KG1 (cell line): ENCODE measurements at regions not wholly inside any gene's neighbourhood (a gene's known extent, or its start where the extent isn't known, plus 50 kb on each side); places are given as distances from the start of the nearest gene placed in this dataset.

Source experiments
- DNase-seq: peaks from one replicate; lab custom pipeline; 2025; lab: John Stamatoyannopoulos, UW

GRCh38 chr17:79366988-79367571 is 243.8 kb downstream of the RBFOX3 start:
- no peak for DNase-seq

- no peak for DNase-seq
Measured at GRCh38 chr17:79365836-79366770, 244.7 kb downstream of the RBFOX3 start.

DNA sequence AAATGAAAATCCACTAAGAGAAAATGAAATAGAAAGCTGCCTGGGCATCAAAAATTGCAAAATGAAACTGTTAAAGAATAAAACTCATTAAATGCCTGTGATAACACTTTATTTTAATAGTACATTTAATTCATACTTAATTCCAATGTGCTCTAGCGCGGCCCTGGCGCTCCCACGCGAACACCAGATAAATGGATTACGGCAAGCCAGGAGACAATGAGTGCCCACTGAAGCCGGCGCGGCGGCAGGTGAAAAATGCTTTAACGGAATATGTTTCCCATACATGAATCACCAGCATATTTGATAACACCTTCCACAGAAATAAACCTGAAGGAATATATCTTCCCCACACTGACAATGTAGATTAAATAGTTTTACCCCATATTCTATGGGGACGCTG is 245.5 kb downstream of the RBFOX3 start:
- no peak for DNase-seq

DNA sequence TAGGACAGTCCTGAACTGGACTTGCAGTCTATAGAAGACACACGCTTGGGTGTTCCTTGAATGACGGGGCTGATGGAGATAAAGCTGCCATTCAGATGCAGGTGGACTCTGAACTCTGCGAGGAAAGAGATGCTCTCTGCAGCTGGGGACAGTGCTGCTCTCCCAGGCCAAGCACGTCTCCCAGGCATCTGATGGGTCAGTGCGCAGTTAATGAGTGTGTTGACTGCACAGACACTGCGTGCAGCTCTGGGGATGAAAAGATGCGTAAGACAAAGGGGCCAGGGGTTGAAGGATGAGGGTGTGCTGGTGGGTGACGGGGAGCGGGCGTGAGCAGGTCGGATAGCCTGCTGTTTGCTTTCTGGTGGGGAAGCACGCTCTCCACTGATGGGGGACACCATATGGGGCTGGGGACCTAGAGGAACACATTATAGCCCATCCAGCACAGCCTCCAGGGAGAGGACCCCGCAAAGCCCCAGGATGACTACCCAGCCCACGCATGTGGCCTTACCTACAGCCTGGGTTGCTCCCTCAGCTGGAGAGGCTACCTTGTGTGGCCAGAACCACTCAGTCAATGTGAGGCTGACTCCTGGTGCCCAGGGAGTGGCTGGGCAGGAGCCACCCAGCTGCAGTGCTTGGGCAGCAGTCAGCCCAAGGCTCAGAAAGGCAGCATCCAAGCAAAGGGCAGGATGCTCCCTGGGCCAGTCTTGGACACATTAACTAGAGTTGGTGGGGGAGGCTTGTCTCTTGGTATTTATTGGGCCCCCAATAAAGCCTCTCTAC is 246.3 kb downstream of the RBFOX3 start:
- DNase-seq, result no peak

- no peak for DNase-seq
Measured at GRCh38 chr17:79363552-79364275, 247.1 kb downstream of the RBFOX3 start.

DNA sequence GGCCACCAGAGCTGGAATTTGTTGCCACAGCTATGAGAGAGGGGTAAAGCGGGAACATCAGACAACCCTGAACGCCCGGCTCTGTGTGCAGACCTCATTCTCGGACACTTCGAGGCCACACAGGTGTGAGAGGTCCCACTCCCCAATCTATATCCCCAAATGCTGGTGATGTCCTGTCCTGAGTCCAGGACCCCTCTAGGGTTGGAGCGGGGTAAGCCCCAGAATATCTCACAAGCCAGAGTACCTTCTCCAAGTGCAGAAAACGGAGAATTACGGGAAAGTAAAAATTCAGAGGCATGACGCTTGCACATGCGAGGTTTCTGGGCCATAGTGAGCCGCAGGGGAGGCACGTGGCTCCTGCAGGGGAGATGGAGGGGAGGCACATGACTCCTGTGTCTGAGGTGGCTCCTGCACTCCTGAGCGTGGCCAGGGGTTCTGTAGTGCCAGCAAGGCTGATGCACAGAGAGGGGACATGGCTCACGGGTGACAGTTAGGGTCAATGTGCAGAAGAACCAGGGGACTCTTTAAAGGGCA is 248.0 kb downstream of the RBFOX3 start:
- DNase-seq, result no peak

DNA sequence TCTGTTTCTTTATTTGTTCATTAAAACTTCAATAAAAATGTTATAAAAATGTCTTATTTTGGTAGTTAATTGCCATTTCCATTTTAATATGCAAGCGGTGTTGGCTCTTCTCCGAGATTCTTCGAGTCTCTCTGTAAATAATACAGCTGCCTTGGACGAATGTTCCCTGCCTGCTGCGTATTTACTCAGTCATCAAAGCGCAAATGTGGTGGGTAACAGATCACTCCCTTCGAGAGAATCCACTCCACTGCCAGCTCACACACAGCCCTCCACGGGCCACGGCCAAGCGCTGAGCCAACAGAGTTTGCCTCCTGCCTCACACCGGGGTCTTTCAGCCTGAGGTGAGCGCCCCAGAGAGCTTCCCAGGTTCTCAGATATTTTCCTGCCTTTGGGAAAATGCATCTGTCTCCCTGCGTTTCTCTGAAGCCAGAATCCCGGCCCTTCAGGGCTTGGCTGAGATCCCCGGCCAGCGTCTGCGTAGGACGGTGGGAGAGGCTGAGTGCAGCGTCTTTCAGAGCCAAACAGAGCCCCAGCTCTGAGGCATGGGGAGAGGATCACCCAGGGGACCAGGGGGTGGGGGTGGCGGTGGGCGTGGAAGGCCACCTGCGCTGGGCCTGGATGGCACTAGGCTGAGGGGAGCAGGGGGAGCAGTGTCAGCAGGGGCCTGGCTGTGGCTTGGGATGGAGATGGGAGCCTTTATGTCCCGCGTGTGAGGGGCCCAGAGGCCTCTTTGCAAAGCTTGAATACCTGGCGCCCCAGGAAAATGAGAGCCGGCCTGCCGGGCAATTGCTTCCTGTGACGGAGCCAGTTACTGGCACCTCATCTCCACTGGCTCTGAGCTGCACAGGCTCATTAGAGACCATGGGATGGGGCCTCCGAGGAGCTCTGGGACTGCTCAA is 248.7 kb downstream of the RBFOX3 start:
- no peak for DNase-seq

DNA sequence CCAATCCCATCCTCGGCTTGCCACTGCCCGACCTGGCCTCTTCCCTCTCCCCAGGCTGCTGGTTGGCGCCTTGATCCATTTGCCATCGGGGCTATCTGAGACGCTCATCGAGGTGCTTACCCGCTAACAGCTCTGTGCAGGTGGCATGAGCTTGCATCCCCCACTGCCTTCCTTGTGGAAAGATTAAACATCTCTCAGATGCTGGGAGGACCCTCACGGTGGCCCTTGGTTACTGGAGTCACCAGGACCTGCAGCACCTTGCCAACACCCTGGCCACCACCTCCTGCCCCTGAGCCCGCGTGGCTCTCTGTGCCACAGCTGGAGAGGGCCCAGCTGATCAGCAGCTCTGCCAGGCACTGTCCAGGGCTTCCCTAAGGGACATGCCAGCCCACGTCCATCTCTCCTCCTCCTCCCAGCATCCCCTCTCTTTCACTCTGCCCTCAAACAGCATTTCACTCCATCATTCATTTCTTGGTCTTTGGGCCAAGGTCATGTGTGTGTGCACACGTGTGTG is 249.6 kb downstream of the RBFOX3 start:
- DNase-seq, result no peak

DNA sequence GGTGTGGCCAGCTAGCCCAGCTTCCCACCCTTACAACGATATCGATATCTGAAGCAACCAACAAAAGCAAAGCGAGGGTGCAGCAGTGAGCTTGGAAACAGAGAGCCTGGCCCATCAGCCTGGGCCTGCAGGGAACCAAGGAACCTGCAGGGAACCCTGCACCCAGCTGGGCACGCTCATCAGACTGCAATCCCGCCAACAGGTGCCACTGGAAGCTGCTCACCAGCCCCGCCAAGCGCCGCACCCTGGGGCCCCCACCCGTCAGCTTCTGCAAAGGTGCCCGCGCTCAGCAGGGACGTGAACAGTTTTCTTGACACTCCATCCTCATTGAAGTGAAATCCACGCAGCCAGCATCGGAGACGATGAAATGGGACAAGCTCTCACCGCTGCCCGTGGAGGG is 250.7 kb downstream of the RBFOX3 start:
- DNase-seq, result no peak

- DNase-seq, result no peak
Measured at GRCh38 chr17:79356839-79357447, 253.9 kb downstream of the RBFOX3 start.

DNA sequence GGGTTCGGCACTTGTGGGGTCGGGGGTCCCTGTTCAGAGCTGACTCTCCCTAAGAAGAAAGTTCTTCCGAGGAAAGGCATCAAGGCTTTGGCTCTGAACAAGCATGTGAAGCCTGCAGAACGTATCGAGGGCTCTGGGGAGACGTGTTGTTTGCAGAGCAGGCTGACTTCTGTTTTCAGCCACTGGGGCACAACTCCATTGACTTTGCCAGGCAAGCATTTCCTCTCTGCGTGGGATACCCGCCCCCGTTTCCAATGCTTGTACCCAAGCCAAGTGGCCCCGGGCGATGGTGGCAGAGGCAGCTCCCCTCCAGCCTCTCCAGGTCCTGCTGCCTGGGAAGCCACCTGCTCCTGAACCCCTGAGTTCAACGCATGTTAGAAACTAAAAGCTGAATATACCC is 255.7 kb downstream of the RBFOX3 start:
- DNase-seq, result no peak

GRCh38 chr17:79354173-79354820 is 256.6 kb downstream of the RBFOX3 start:
- DNase-seq, result no peak

DNA sequence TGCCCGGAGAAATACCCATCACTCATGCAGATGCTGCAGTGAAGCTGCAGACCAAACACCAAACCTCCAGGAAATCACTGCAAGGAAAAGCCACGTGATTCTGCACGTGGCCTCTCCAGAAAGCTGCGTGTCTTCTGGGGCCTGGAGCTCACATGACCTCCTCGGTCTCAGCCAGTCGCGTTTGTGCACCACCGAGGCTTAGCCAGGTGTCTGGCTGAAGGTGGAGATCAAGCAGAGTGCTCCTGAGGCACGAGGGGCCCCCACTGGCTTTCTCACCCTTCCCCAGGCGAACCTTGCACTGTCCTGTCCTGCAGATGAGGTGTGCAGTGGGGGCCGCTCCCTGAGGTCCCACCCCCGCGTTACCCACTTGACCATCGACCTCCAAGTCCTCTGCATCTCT is 257.3 kb downstream of the RBFOX3 start:
- DNase-seq, result no peak

GRCh38 chr17:79353016-79353415 is 257.8 kb downstream of the RBFOX3 start:
- DNase-seq, result no peak

- DNase-seq, result no peak
Measured at GRCh38 chr17:79350533-79350932, 260.3 kb downstream of the RBFOX3 start.

DNA sequence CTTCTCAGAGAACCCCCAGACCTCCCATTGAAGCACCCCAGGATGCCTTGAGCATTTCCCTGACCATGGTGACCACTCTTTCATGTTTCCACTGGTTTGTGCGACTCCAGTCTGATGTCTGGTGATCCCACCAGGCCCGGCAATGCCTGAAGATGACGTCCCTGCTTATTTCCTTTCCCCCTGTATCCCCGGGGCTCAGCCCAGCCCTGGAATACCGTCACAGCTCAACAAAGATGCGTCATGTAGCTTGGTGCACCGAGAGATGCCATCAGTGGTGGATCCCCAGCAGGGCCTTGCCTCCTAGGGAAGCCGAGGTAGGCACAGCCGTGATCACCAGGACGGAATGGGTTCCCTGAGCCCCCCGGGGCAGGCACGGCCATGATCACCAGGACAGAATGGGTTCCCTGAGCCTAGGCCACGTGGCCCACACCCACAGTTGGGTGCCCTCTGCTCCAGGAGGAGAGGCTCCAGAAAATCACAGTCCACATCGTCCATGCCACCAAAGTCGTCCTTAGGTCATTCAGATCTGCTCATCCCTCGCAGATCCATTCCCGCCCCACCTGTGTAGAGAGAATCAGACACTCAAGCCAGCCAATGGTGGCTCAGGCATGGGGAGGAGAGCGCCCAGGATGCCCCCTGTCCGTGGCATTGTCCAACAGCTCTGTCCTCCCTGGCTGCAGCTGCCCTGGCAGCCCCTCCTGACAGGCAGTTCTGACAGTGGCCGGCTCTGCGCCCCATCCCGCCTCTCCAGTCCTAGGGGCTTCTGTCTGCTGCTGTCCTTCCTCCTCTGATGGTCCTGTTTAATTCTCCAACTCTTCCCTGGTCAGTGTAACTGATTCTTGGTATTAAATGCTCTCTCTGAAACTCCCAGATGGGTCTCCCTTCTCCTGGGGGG is 261.1 kb downstream of the RBFOX3 start:
- DNase-seq, result no peak

DNA sequence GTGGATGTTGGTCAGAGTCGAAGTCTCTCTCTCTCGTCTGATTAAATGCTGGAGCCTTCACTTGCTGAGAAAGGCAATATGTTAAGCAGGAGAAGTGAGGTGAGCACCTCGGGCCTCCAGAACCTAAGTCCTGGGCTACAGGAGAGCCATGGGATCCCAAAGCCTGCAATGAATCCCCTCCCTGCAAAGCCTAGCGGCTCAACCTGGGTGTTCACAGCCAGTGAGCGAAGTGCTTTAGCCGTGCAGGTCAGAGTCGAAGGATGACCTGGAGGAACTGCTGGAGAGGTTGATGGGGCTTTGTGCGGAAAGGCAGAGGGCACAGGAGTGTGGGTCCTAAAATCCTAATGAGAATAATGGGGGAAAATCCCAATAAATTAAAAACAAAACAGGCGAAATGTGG is 267.8 kb downstream of the ENGASE start:
- no peak for DNase-seq

DNA sequence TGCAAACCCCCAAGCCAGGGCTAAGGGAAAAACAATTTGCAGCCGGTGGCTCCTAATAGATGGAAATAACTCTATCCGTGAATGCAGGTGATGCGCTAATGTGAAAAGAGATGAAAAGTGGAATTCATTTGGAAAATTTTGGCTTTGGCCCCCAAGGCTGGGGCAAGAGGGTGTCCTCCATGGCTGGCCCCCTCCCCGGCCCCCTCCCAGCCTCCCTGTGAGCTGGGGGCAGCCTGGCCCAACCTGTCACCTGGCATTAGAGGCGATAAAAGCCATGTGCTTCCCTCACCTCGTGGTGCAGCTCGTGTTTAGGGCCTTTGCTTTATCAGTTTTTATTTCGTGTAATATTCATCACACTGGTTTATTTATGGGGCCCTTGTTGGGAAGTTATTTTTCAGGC is 267.2 kb downstream of the ENGASE start:
- DNase-seq, result no peak
